GM18909 (cell line): ENCODE measurements at regions not wholly inside any gene's neighbourhood (a gene's known extent, or its start where the extent isn't known, plus 50 kb on each side); places are given as distances from the start of the nearest gene placed in this dataset.

Source experiments
- ATAC-seq: cut with Tn5 transposase; IDR thresholded peaks from one replicate; pipeline ENCODE4 v1.9.1; 2021; ENCODE audit warnings: mild to moderate bottlenecking; ENCODE audit not compliant: unreplicated experiment, poor library complexity

GRCh38 chr2:116645155-116645554, 1169.3 kb upstream of the DDX18 start:
- no peak for ATAC-seq

- no peak for ATAC-seq
Measured at GRCh38 chr2:116668691-116669090, 1145.8 kb upstream of the DDX18 start.

GRCh38 chr2:116669782-116670181, 1144.7 kb upstream of the DDX18 start:
- ATAC-seq: no peak

- ATAC-seq: no peak
Measured at GRCh38 chr2:116674188-116674587, 1140.3 kb upstream of the DDX18 start.

GRCh38 chr2:116676776-116677175, 1137.7 kb upstream of the DDX18 start:
- ATAC-seq: no peak

- ATAC-seq: no peak
Measured at GRCh38 chr2:116680256-116680936, 1134.1 kb upstream of the DDX18 start.

GRCh38 chr2:116687371-116687770, 1127.1 kb upstream of the DDX18 start:
- no peak for ATAC-seq

- ATAC-seq: no peak
Measured at GRCh38 chr2:116692988-116693387, 1121.5 kb upstream of the DDX18 start.

- ATAC-seq: no peak
Measured at GRCh38 chr2:116696223-116696622, 1118.3 kb upstream of the DDX18 start.

GRCh38 chr2:116696903-116697302, 1117.6 kb upstream of the DDX18 start:
- no peak for ATAC-seq

GRCh38 chr2:116706396-116706795, 1108.1 kb upstream of the DDX18 start:
- no peak for ATAC-seq

GRCh38 chr2:116716038-116716437, 1098.5 kb upstream of the DDX18 start:
- ATAC-seq: no peak

- no peak for ATAC-seq
Measured at GRCh38 chr2:116716444-116716843, 1098.0 kb upstream of the DDX18 start.

- no peak for ATAC-seq
Measured at GRCh38 chr2:116717832-116718231, 1096.7 kb upstream of the DDX18 start.

GRCh38 chr2:116718451-116718850, 1096.0 kb upstream of the DDX18 start:
- no peak for ATAC-seq

- ATAC-seq: no peak
Measured at GRCh38 chr2:116719836-116720235, 1094.7 kb upstream of the DDX18 start.

GRCh38 chr2:116724550-116724949, 1089.9 kb upstream of the DDX18 start:
- ATAC-seq: no peak

- no peak for ATAC-seq
Measured at GRCh38 chr2:116732322-116732721, 1082.2 kb upstream of the DDX18 start.

- no peak for ATAC-seq
Measured at GRCh38 chr2:116733699-116734098, 1080.8 kb upstream of the DDX18 start.

GRCh38 chr2:116737951-116738350, 1076.5 kb upstream of the DDX18 start:
- no peak for ATAC-seq

GRCh38 chr2:116747103-116747502, 1067.4 kb upstream of the DDX18 start:
- no peak for ATAC-seq

- no peak for ATAC-seq
Measured at GRCh38 chr2:116749994-116750393, 1064.5 kb upstream of the DDX18 start.
